ENCODE measurements at regions not wholly inside any gene's neighbourhood (a gene's known extent, or its start where the extent isn't known, plus 50 kb on each side); places are given as distances from the start of the nearest gene placed in this dataset.

DNA sequence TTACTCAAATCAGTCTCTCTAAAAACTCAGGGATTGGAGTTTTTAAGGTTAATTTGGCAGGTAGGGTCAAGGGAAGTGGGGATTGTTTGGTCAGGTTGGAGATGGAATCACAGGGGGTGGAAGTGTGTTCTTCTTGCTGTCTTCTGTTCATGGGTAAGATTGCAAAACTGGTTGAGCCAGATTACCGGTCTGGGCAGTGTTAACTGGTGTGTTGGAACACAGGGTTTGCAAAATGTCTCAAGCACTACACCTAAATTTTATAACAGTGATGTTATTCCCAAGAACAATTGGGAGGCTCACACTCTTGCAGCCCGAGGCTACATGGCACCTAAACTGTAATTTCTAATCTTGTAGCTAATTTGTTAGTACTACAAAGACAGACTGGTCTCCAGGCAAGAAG lies 425.4 kb downstream of the PLOD2 start:
- H3K27me3 ChIP-seq (ENCODE audit: insufficient read depth, low read length): no peaks in the 10 kb centered on the region
- H3K27me3 Mint-ChIP-seq (ENCODE audit: low read depth): no peaks in the 10 kb centered on the region
- no peak overlapping the region for H2BK120ac ChIP-seq (ENCODE audit: low read depth, low read length, poor library complexity, severe bottlenecking)
- H3K79me1 ChIP-seq (ENCODE audit: insufficient read depth, low read depth, low read length, poor library complexity, severe bottlenecking): no peaks in the 10 kb centered on the region
- no peak overlapping the region for H2BK5ac ChIP-seq (ENCODE audit: insufficient read length, low read length)
- no peak overlapping the region for H4K5ac ChIP-seq (ENCODE audit: insufficient read length, low read depth, low read length)
- no peak overlapping the region for H3K18ac ChIP-seq (ENCODE audit: insufficient read length, low read depth, low read length)
- no peak overlapping the region for H2BK12ac ChIP-seq (ENCODE audit: insufficient read length, low read depth, low read length)
- H3K27ac Mint-ChIP-seq: 0 out of 7 replicates have a peak overlapping the region, but pooled peaks of 1 of the 3 experiments have one; percentile 16
- no peaks in the 10 kb centered on the region for H3K79me2 ChIP-seq (ENCODE audit: insufficient read depth, low read length)
- no peak overlapping the region for H2AFZ ChIP-seq (ENCODE audit: low read length)
- peaks cover 0 to 3% of the 10 kb centered on the region in 2 experiments; a peak in 3 of 5 replicates for H3K9me3 Mint-ChIP-seq
- H2AK5ac ChIP-seq (ENCODE audit: insufficient read length, low read length): no peak overlapping the region
- H3K23me2 ChIP-seq (ENCODE audit: insufficient read length, low read depth, low read length, poor library complexity, severe bottlenecking): no peaks in the 10 kb centered on the region
- H3K23ac ChIP-seq (ENCODE audit: insufficient read length, low read depth, low read length): no peak overlapping the region
- H3K27ac ChIP-seq (ENCODE audit: insufficient read length, low read depth, low read length): no peak overlapping the region
- H2BK20ac ChIP-seq (ENCODE audit: low read depth, low read length, poor library complexity, severe bottlenecking): no peak overlapping the region
- H3K4me1 ChIP-seq (ENCODE audit: insufficient read depth, low read length): no peaks in the 10 kb centered on the region
- TF ChIP-seq, protein P1, sequence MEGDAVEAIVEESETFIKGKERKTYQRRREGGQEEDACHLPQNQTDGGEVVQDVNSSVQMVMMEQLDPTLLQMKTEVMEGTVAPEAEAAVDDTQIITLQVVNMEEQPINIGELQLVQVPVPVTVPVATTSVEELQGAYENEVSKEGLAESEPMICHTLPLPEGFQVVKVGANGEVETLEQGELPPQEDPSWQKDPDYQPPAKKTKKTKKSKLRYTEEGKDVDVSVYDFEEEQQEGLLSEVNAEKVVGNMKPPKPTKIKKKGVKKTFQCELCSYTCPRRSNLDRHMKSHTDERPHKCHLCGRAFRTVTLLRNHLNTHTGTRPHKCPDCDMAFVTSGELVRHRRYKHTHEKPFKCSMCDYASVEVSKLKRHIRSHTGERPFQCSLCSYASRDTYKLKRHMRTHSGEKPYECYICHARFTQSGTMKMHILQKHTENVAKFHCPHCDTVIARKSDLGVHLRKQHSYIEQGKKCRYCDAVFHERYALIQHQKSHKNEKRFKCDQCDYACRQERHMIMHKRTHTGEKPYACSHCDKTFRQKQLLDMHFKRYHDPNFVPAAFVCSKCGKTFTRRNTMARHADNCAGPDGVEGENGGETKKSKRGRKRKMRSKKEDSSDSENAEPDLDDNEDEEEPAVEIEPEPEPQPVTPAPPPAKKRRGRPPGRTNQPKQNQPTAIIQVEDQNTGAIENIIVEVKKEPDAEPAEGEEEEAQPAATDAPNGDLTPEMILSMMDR (conservative IDR thresholded peaks at IDR 0.05): no peak
- H3K4ac ChIP-seq (ENCODE audit: low read depth, low read length): no peak overlapping the region
- no CpG with 5 or more reads among the region's 2 CpGs for WGBS (ENCODE audit: extremely low coverage, insufficient read length, low lambda C conversion rate)
- no peak overlapping the region for H3K4me2 ChIP-seq (ENCODE audit: insufficient read depth, insufficient read length, low read length)
- H3T11ph ChIP-seq (ENCODE audit: low read length): no peak overlapping the region
- no peak overlapping the region for H4K91ac ChIP-seq (ENCODE audit: insufficient read length, low read depth, low read length)
- no peaks in the 10 kb centered on the region for H4K20me1 ChIP-seq (ENCODE audit: control insufficient read depth, insufficient read depth, insufficient read length)
- H3K9ac ChIP-seq (ENCODE audit: extremely low read depth, insufficient read length, low read length): no peak overlapping the region
- no peaks in the 10 kb centered on the region for H3K4me1 Mint-ChIP-seq
- no peak overlapping the region for H3K56ac ChIP-seq (ENCODE audit: insufficient read length, low read depth, low read length)
- no peaks in the 10 kb centered on the region; a peak in 1 of 7 replicates for H3K36me3 Mint-ChIP-seq (ENCODE audit: insufficient read depth in 1 of 3, low read depth in 3 of 3)
- no peak overlapping the region for H3K4me3 Mint-ChIP-seq
- H2BK15ac ChIP-seq (ENCODE audit: low read depth, low read length): no peak overlapping the region
- no peak overlapping the region for H4K8ac ChIP-seq (replicated peaks; ENCODE audit: insufficient read length, low read depth, low read length)
- H3K9me3 ChIP-seq (ENCODE audit: control insufficient read depth, low read depth, low read length): no peaks in the 10 kb centered on the region
- DNase-seq: no peak
- H3K14ac ChIP-seq (ENCODE audit: insufficient read depth, low read length): no peak overlapping the region

Data from H9 (cell line).